HG03095 (cell line): ENCODE measurements at regions not wholly inside any gene's neighbourhood (a gene's known extent, or its start where the extent isn't known, plus 50 kb on each side); places are given as distances from the start of the nearest gene placed in this dataset.

ENCODE experiments used
- ATAC-seq: cut with Tn5 transposase; IDR thresholded peaks from one replicate; pipeline ENCODE4 v1.9.1; 2021; ENCODE audit warnings: moderate library complexity; ENCODE audit not compliant: unreplicated experiment

DNA sequence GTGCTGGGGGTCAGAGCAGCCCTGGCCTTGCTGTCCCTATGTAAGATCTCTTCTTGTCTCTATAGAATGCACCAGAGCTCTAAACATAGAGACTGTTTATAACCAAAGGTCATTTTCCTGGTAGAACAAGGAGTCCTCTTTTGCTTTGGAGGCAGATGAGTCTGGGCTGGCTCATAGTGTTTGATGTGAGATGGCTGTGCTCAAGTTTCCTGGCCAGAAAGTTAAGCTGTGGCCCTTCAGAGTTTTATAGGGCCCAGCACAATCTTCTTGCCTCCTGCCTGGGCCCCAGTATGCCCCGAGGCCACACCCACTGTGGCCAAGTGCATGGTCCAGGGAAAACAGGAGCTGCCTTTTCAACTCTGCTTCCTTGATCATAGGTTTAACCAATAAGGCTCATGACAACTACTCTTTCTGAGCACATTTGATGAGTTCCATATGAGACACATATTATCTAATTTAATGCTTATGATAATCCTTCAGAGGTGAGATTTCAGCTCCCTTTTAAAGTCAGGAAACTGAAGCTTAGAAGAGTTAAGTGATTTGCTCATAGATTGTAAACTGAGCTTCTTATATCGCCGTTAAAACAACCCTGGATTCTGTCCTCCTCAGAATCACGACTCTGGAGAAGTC, 66.3 kb downstream of the MYCN start:
- ATAC-seq = no peak

DNA sequence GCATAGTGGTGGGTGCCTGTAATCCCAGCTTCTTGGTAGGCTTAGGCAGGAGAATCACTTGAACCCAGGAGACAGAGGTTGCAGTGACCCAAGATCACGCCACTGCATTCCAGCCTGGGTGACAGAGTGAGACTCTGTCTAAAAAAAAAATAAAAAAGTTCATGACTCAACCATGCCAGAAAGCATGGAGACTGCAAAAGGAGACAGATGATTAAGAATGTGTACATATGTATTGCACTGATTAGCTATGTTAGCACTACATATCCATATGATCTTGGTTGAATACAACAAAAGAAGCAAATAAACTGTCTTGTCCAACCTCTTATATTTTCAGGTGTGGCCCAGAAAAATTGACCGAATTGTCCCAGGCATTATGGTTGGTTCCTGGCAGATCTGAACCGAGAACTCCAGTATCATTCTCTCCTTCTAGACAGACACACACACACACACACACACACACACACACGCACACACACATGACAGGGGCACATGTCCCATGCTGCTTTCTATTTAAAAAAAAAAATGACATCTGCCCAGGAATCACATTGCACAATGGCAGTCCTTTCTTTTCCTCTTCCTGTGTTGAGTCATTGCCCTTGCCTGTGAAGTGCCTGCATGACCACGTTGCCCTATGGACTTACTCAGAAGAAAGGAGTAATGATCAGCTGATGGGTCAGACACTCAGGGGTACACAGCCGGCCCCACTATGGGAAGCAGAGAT, 65.6 kb downstream of the MYCN start:
- no peak for ATAC-seq

DNA sequence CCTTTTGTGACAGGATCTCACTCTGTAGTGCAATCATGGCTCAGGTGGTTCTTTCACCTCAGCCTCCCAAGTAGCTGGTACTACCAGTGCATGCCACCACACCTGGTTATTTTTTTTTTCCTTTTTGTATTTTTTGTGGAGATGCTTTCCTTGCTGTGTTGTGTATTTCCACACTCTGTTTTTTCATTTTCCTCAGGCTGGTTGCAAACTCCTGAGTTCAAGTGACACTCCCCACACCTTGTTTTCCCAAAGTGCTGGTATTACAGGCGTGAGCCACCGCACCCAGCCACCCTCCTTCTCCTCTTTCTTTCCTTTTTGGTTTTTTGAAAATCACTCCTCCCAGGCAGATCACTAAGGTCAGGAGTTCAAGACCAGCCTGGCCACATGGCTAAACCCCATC, 65.0 kb downstream of the MYCN start:
- no peak for ATAC-seq

- ATAC-seq = no peak
Observed at GRCh38 chr2:16003809-16004208, 63.5 kb downstream of the MYCN start.

DNA sequence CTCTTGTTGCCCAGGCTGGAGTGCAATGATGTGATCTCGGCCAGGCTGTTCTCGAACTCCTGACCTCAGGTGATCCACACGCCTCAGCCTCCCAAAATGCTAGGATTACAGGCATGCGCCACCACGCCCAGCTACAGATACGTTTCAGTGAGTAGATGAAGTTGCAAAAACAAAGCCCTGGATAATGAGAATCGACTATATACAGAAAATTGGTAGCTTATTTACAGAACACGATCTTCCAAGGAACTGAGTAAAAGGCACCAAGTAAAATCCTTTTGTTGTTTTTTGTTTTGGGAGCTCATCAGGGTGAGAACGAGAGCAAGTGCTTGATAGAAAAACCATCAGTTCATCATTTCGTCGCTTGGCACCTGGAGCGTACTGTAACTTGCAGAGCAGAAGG, 62.8 kb downstream of the MYCN start:
- no peak for ATAC-seq

DNA sequence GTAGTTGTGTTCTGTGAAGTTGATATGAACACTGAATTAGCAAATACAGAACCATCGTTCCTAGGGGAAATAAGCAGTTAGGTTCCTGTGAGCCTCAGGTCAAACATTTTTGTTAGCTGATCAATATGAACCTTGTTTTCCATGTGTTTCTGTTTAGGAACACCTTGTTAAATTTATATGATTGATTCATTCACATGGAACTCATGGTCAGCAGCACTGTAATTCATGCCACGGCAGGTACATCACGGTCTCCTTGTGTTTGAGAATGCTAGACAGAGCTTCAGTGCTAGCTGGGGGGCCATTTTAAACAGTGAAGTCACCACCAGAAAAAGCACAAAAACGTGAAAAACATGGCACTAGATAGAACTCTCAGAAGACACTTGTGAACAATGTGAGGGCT, 62.2 kb downstream of the MYCN start:
- ATAC-seq = no peak

DNA sequence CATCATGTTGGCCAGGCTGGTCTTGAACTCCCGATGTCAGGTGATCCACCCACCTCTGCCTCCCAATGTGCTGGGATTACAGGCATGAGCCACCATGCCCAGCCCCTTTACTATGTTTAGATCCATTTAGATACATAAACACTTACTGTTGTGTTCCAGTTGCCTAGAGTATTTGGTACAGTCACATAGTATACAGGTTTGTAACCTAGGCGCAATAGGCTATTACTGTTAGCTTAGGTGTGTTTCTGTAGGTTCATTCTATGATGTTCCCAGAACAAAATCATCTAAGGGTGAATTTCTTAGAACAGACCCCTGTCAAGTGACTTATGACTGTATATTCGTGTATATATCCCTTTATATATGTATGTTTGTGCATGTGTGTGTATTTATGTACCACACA, 61.8 kb downstream of the MYCN start:
- ATAC-seq = no peak

DNA sequence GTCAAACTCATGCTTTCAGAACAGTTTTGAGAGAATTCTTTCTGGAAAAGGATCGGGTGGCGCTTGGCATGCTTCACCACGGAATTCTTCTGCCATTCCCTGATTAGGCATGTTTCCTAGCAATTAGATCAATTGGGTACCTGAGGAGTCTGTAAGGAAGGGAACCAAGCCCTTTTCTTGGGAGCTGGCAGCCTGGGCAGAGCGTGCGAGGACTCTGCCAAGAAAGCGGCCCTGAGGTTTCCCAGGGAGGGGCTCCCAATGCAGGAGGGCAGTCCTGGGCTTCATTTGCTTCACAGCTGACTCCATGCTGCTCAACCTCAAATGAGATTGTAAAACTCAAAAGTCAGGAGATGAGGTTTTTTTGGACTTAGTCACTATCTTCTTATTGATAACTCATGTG, 60.3 kb downstream of the MYCN start:
- ATAC-seq = no peak

DNA sequence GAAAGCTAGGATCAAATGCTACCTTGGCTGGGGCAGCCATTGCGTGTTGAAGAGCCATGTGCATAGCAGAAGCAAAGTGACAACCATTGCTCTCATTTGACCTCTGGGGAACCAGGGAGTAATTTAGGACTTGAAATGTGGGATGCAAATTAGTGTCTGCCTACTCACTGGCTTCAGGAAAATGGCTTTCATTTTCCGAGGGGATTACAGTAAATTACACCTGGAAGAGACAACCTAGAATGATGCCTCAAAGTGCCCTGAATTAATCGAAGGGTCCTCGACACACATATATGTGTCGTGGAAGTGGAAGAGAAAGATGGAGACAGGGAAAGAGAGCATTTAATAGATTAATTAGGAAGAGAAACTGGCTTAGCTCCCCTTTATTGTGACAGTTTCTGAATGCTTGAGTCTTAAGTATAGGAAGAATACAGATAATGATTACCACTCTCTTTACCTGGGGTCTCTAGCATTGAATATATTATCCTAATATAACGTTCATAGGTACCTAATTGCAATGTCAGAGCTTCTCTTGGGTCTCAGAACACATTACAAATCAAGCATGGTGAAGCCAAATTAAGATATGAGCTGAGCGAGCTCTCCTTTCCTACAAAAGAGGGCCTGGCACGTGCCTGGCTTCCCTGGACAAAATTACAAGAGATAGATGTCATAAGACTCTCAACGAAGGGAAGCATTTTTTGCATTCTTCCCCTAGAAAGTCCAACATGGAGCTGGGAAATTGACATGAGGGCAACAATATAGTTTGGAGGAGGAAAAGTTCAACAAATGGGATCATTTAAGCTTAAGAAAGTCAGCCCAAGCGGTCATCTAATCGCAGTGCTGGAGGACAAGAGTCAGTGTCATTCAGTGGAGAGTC, 59.5 kb downstream of the MYCN start:
- no peak for ATAC-seq

DNA sequence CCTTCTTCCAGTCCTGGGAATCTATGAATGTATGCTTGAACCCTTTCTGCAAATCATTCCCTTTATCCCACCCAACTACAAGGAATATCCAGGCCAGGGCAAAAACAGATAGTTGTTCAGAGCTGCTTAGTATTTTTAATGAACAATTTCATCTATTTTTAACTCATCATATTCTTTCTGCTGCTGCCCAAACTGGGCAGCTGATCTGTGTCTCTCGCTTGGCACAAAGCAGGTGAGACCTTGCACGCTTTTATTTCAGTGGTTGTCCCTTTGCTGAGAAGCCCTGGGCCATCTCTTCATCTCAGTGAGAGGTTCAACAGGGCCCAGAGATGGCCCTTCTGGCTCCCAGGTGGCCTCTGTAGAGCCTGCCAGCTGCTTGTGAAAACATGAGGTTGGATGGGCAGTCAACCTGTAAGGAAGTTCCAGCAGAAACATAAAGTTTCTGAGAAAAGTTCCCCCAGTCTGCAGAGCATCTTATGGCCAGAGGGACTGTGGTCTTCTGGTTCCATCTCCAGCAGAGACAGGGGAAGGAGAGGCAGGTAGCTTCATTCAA, 57.5 kb downstream of the MYCN start:
- ATAC-seq = no peak

DNA sequence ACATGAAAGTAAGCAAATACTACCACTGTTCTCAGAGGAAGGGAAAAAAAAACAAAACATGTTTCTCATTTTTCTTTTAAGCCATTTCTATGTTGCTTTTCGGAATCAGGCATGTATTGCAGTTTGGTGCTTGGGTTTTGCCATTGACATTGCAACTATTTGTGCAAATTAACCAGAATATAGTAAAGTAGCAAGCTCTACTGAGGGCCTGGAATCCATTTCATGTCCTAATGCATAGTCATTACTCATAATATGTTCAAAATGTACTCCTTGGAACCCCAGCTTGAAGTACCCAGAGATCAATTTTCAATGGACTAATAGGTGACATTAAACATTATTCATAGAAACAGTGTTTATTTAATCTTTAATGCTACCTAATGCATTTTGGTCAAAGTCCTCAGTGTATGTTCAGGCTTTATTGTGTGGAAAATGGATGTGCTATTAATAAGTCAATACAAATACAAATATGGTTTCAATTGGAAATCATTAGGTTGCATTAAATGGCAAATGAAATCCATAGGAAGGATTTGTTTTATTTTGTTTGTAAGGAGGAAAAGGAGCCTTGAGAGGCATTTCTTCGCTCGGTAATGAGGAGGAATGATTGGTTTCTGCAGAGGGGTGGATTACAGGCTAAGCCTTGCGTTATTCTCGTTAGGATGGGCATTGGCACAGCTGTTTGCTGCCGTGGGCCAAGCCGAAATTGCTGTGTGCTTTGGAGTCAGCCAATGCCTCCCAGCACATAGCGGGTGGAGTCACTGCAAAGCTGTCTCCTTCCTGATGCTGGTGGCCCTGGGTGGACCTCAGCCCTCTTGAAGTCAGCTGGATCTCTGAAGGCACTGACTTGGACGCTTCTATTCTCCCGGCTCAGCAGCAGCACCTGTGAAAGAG, 56.4 kb downstream of the MYCN start:
- no peak for ATAC-seq
